HT1080 (cell line): ENCODE measurements at regions not wholly inside any gene's neighbourhood (a gene's known extent, or its start where the extent isn't known, plus 50 kb on each side); places are given as distances from the start of the nearest gene placed in this dataset. TPM values are rescaled to one million over a fixed set of nuclear protein-coding genes. Genes with fewer than 3 reads are reported as not detected.

Source experiments
- DNase-seq: peaks from one replicate; pipeline ENCODE4 v3.0.0-alpha.2; 2015; ENCODE audit warnings: low read depth
- small RNA-seq: library from RNA; depleted of rRNA; stranded (forward); fragments of <200 nt; gene quantifications from one replicate; pipeline ENCODE3, GENCODE V24; 2014

- DNase-seq: no peak
Observed at GRCh38 chr14:101507836-101508150, 53.5 kb upstream of the DIO3 start.

- DNase-seq: no peak
Observed at GRCh38 chr14:101508196-101508947, 52.9 kb upstream of the DIO3 start.

GRCh38 chr14:101508948-101509729, 52.2 kb upstream of the DIO3 start:
- DNase-seq: no peak

- no peak for DNase-seq
Observed at GRCh38 chr14:101509730-101510371, 51.4 kb upstream of the DIO3 start.

GRCh38 chr14:101511199-101511598, 50.1 kb upstream of the DIO3 start:
- no peak for DNase-seq

Small RNA genes lying in the stretch of these regions (small RNA-seq; reads per million reads assigned to genes)
- not detected for gene MIR1185-1
- gene MIR1185-2: not detected
- not detected for gene MIR1193
- gene MIR1197: not detected
- not detected for gene MIR134
- gene MIR154: not detected
- not detected for gene MIR299
- not detected for gene MIR300
- not detected for gene MIR323A
- gene MIR323B: not detected
- gene MIR329-1: not detected
- not detected for gene MIR329-2
- not detected for gene MIR369
- gene MIR377: not detected
- not detected for gene MIR379
- gene MIR380: not detected
- not detected for gene MIR381
- not detected for gene MIR409
- 0.20 reads per million for gene MIR411
- gene MIR412: not detected
- not detected for gene MIR485
- not detected for gene MIR487A
- gene MIR487B: not detected
- gene MIR494: not detected
- gene MIR495: not detected
- not detected for gene MIR496
- not detected for gene MIR539
- not detected for gene MIR541
- gene MIR543: not detected
- not detected for gene MIR544A
- 0.09 reads per million for gene MIR654
- gene MIR655: not detected
- not detected for gene MIR656
- not detected for gene MIR668
- gene MIR758: not detected
- gene MIR889: not detected
- 0.98 reads per million, percentile 73 among the genes with 10 or more reads in this experiment for gene RF00012
- gene RF00181: not detected
- gene SNORD114-10: not detected
- not detected for gene SNORD114-11
- gene SNORD114-12: 4.5 reads per million, percentile 88 among the genes with 10 or more reads in this experiment
- gene SNORD114-13: not detected
- 0.09 reads per million for gene SNORD114-14
- gene SNORD114-15: not detected
- not detected for gene SNORD114-16
- gene SNORD114-17: 0.09 reads per million
- not detected for gene SNORD114-18
- gene SNORD114-19: not detected
- gene SNORD114-20: 1.5 reads per million, percentile 79 among the genes with 10 or more reads in this experiment
- 0.95 reads per million, percentile 73 among the genes with 10 or more reads in this experiment for gene SNORD114-21
- 3.7 reads per million, percentile 87 among the genes with 10 or more reads in this experiment for gene SNORD114-22
- 0.32 reads per million, percentile 34 among the genes with 10 or more reads in this experiment for gene SNORD114-23
- gene SNORD114-24: 0.32 reads per million, percentile 34 among the genes with 10 or more reads in this experiment
- gene SNORD114-25: 0.89 reads per million, percentile 71 among the genes with 10 or more reads in this experiment
- gene SNORD114-26: not detected
- gene SNORD114-27: not detected
- gene SNORD114-28: 0.98 reads per million, percentile 73 among the genes with 10 or more reads in this experiment
- gene SNORD114-29: not detected
- not detected for gene SNORD114-30
- not detected for gene SNORD114-31
- not detected for gene SNORD114-5
- gene SNORD114-6: not detected
- not detected for gene SNORD114-7
- gene SNORD114-9: 0.27 reads per million, percentile 24 among the genes with 10 or more reads in this experiment
